Suprapubic skin (tissue), 4 donors: ENCODE measurements at regions not wholly inside any gene's neighbourhood (a gene's known extent, or its start where the extent isn't known, plus 50 kb on each side); places are given as distances from the start of the nearest gene placed in this dataset.

Source experiments
- DNase-seq, 2 donors: peaks; one replicate each; pipeline ENCODE4 v3.0.0-alpha.2; 2019; ENCODE audit warnings: low spot score in 2 of 2
- H3K27ac ChIP-seq: fragments of 200-600 bp; sonication (generic); one replicate; pipeline ENCODE4 v1.5.1; 2019
- H3K27me3 ChIP-seq: fragments of 200-600 bp; sonication (generic); one replicate; pipeline ENCODE4 v1.5.1; 2019
- H3K36me3 ChIP-seq: fragments of 200-600 bp; sonication (generic); one replicate; pipeline ENCODE4 v1.5.1; 2019
- H3K4me1 ChIP-seq: fragments of 200-600 bp; sonication (generic); one replicate; pipeline ENCODE4 v1.5.1; 2019
- H3K4me3 ChIP-seq: fragments of 200-600 bp; sonication (generic); one replicate; pipeline ENCODE4 v1.5.1; 2019; ENCODE audit warnings: mild to moderate bottlenecking
- H3K9me3 ChIP-seq: fragments of 200-600 bp; sonication (generic); one replicate; pipeline ENCODE4 v1.5.1; 2019
- EP300 ChIP-seq: sonication (generic); formaldehyde crosslinking; IDR thresholded peaks from one replicate; pipeline ENCODE4 v1.6.1; 2017; ENCODE audit warnings: antibody characterized with exemption
- POLR2A ChIP-seq, 2 donors: fragments of 450-650 bp; IDR thresholded peaks; one replicate each; pipeline ENCODE4 v1.6.1; 2017; ENCODE audit warnings: antibody characterized with exemption in 2 of 2, mild to moderate bottlenecking in 2 of 2, moderate library complexity in 2 of 2
- POLR2AphosphoS5 ChIP-seq, 3 donors: sonication (generic); formaldehyde crosslinking; IDR thresholded peaks; one replicate each; pipeline ENCODE4 v1.6.1; 2017; ENCODE audit warnings: antibody characterized with exemption in 3 of 3
- WGBS: methylation state at CpG from one replicate; pipeline ENCODE4 v1.1.5; 2018; 5-methylcytosine and 5-hydroxymethylcytosine counted together
- TF ChIP-seq, protein P1 (sequence below), 2 donors: fragments of 200-600 bp in 1 of 2; fragments of 450-650 bp in 1 of 2; sonication (generic) in 1 of 2; IDR thresholded peaks; one replicate each; pipeline ENCODE4 v1.5.1; 2016 to 2019; ENCODE audit warnings: antibody characterized with exemption in 2 of 2, mild to moderate bottlenecking in 1 of 2, moderate library complexity in 1 of 2

DNA sequence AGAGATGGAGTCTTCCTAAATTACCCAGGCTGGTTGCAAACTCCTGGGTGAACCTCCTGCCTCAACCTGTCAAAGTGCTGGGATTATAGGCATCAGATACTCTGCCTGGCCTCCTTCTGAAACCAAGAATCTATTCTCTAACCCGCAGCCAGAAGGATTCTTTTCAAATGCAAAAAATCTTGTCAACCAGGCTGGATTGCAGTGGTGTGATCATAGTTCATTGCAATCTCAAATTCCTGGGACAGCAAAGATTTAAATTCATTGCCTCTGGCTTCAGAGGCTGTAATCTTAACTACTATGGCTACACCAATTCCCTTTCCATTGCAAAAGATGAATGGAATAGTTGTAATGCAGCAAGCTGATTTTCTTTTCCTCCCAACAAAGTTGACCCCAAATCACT, 106.3 kb upstream of the TBX3 start:
- DNase-seq = no peak
- no peaks in the 10 kb centered on the region for H3K4me1 ChIP-seq
- TF ChIP-seq POLR2AphosphoS5 (IDR thresholded peaks at IDR 0.05) = no peak
- TF ChIP-seq POLR2A (IDR thresholded peaks at IDR 0.05) = no peak
- TF ChIP-seq, protein P1, sequence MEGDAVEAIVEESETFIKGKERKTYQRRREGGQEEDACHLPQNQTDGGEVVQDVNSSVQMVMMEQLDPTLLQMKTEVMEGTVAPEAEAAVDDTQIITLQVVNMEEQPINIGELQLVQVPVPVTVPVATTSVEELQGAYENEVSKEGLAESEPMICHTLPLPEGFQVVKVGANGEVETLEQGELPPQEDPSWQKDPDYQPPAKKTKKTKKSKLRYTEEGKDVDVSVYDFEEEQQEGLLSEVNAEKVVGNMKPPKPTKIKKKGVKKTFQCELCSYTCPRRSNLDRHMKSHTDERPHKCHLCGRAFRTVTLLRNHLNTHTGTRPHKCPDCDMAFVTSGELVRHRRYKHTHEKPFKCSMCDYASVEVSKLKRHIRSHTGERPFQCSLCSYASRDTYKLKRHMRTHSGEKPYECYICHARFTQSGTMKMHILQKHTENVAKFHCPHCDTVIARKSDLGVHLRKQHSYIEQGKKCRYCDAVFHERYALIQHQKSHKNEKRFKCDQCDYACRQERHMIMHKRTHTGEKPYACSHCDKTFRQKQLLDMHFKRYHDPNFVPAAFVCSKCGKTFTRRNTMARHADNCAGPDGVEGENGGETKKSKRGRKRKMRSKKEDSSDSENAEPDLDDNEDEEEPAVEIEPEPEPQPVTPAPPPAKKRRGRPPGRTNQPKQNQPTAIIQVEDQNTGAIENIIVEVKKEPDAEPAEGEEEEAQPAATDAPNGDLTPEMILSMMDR (IDR thresholded peaks at IDR 0.05) = no peak
- TF ChIP-seq EP300 = no peak
- H3K9me3 ChIP-seq = no peaks in the 10 kb centered on the region
- no peak overlapping the region for H3K27ac ChIP-seq
- no peaks in the 10 kb centered on the region for H3K27me3 ChIP-seq
- 79% methylated on average over 1 of the region's 1 CpG for WGBS
- H3K36me3 ChIP-seq = no peaks in the 10 kb centered on the region
- no peak overlapping the region for H3K4me3 ChIP-seq

DNA sequence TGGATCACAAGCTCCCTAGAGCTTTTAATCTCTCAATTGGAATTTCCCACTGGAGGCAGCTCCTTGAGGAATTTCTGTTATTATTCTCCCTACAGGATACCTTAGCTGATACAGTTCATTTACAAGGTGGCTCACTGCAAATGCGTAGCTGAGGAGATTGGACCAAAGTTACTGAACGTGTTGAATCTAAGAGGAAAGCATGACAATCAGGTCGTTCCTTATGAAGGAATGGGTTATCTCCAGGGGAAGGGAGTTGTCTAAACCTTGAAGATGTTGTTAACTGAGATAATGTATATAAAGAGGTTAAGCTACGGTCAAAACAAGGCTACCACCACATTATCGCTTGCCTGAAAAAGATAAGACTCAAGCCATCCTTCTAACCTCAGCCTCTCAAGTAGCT, 105.8 kb upstream of the TBX3 start:
- H3K36me3 ChIP-seq = no peaks in the 10 kb centered on the region
- H3K4me1 ChIP-seq = no peaks in the 10 kb centered on the region
- H3K9me3 ChIP-seq = no peaks in the 10 kb centered on the region
- no peaks in the 10 kb centered on the region for H3K27me3 ChIP-seq
- no peak overlapping the region for H3K4me3 ChIP-seq
- WGBS = 90% methylated on average over 5 of the region's 5 CpGs
- no peak overlapping the region for H3K27ac ChIP-seq
- DNase-seq = no peak
- TF ChIP-seq POLR2A (IDR thresholded peaks at IDR 0.05) = no peak

DNA sequence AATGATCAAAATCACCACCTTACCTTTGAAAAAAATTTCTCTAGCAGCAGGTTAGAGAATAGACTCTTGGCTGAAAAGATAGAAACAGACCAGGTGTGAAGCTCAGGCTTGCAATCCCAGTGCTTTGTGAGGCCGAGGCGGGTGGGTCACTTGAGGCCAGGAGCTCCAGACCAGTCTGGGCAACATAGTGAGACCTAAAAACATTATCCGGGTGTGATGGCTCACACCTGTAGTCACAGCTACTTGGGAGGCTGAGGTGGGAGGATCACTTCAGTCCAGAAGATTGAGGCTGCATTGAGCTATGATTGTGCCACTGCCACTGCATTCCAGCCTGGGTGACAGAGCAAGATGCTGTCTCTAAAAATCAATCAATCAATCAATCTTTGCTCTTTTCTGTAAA, 105.3 kb upstream of the TBX3 start:
- Histone ChIP-seq H3K9me3 (no peaks in the 10 kb centered on the region), H3K27ac (no peak overlapping the region), H3K27me3 (no peaks in the 10 kb centered on the region), H3K4me1 (no peaks in the 10 kb centered on the region), H3K36me3 (no peaks in the 10 kb centered on the region), H3K4me3 (no peak overlapping the region)
- TF ChIP-seq POLR2AphosphoS5 (IDR thresholded peaks at IDR 0.05) (no peak), POLR2A (IDR thresholded peaks at IDR 0.05) (no peak), EP300 (no peak)
- TF ChIP-seq, protein P1 (IDR thresholded peaks at IDR 0.05) = no peak
- WGBS = 95% methylated on average over 3 of the region's 3 CpGs
- no peak for DNase-seq

DNA sequence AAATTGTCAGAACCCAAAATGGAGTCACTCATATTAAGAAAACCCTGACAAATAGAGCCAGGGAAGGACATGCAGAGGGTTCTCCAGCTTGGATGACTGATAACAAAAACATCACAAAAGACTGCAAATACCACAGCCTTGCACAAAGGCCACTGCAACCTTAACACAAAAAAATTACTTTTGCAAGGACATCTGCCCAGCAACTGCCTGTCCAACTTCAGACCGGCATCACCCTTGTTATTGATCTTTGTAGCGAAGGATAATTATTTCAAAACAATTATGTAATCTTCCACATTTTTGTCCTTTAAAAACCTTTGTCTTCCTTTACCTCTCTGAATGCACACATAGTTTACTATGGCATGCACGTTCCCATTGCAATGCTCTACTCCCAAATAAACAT, 100.6 kb upstream of the TBX3 start:
- no peaks in the 10 kb centered on the region for H3K4me1 ChIP-seq
- H3K36me3 ChIP-seq = no peaks in the 10 kb centered on the region
- whole genome bisulfite sequencing = 81% methylated on average over 3 of the region's 3 CpGs
- no peak for DNase-seq
- no peak overlapping the region for H3K27ac ChIP-seq
- no peaks in the 10 kb centered on the region for H3K27me3 ChIP-seq
- TF ChIP-seq, protein P1 (IDR thresholded peaks at IDR 0.05) = no peak
- no peak for TF ChIP-seq EP300
- TF ChIP-seq POLR2A (IDR thresholded peaks at IDR 0.05) = no peak
- no peak for TF ChIP-seq POLR2AphosphoS5 (IDR thresholded peaks at IDR 0.05)
- no peaks in the 10 kb centered on the region for H3K9me3 ChIP-seq
- H3K4me3 ChIP-seq = no peak overlapping the region

DNA sequence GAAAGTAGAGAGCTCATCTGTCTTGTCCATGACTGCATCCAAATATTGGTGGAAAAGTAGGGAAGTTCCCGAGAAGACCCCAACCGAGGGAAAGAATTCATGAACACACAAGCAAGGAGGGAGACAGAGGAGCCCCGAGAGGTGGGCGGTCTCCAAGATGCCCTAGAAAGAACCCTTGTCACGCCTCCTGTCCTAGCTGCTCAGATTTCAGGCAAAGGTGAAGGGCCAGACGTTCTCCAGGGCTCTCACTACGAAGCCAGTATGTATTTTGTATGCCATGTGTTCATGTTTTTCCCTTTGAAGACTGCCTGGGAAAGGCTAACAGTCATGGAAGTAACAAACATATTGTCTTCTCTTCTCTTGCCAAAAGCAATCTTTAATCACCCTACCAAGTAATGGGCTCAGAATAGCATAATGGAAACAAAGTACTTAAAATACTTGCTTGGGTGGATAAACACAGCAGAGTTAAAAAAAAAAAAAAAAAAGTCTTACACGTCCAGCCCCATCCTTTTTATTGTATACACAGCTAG, 99.2 kb upstream of the TBX3 start:
- TF ChIP-seq POLR2AphosphoS5 (IDR thresholded peaks at IDR 0.05) (no peak), EP300 (no peak), POLR2A (IDR thresholded peaks at IDR 0.05) (no peak)
- TF ChIP-seq, protein P1 (IDR thresholded peaks at IDR 0.05) = no peak
- WGBS = 63% methylated on average over 8 of the region's 8 CpGs
- H3K4me3 ChIP-seq = no peak overlapping the region
- no peak for DNase-seq
- H3K27me3 ChIP-seq = no peaks in the 10 kb centered on the region
- H3K9me3 ChIP-seq = no peaks in the 10 kb centered on the region
- H3K27ac ChIP-seq = no peak overlapping the region
- H3K4me1 ChIP-seq = no peaks in the 10 kb centered on the region
- no peaks in the 10 kb centered on the region for H3K36me3 ChIP-seq
